ENCODE measurements at regions not wholly inside any gene's neighbourhood (a gene's known extent, or its start where the extent isn't known, plus 50 kb on each side); places are given as distances from the start of the nearest gene placed in this dataset.

- H3K4me3 ChIP-seq (ENCODE audit: low read depth, low read length) = no peak overlapping the region
- no peak for DNase-seq (ENCODE audit: low read depth)
- in situ Hi-C loops (cut with HindIII; ENCODE audit: low sequenced_read_pairs) = no loop called here
- no peak for TF ChIP-seq CTCF (IDR thresholded peaks at IDR 0.05; ENCODE audit: low read depth, low read length, missing control alignments)
Measured at GRCh38 chr9:91494751-91495150, 71.1 kb upstream of the NFIL3 start.

GRCh38 chr9:91492237-91492636 is 68.6 kb upstream of the NFIL3 start:
- H3K4me3 ChIP-seq (ENCODE audit: low read depth, low read length) = no peak overlapping the region
- TF ChIP-seq CTCF (IDR thresholded peaks at IDR 0.05; ENCODE audit: low read depth, low read length, missing control alignments) = no peak
- DNase-seq (ENCODE audit: low read depth) = no peak
- in situ Hi-C loops (cut with HindIII; ENCODE audit: low sequenced_read_pairs) = no loop called here

- no peak for TF ChIP-seq CTCF (IDR thresholded peaks at IDR 0.05; ENCODE audit: low read depth, low read length, missing control alignments)
- in situ Hi-C loops (cut with HindIII; ENCODE audit: low sequenced_read_pairs) = no loop called here
- no peak for DNase-seq (ENCODE audit: low read depth)
- H3K4me3 ChIP-seq (ENCODE audit: low read depth, low read length) = no peak overlapping the region
Measured at GRCh38 chr9:91491624-91492023, 68.0 kb upstream of the NFIL3 start.

- in situ Hi-C loops (cut with HindIII; ENCODE audit: low sequenced_read_pairs) = no loop called here
- peak; percentile 90 for DNase-seq (ENCODE audit: low read depth)
- no peak overlapping the region for H3K4me3 ChIP-seq (ENCODE audit: low read depth, low read length)
Measured at GRCh38 chr9:91489361-91489899, 65.8 kb upstream of the NFIL3 start.

GRCh38 chr9:91488341-91488740 is 64.7 kb upstream of the NFIL3 start:
- DNase-seq (ENCODE audit: low read depth) = no peak
- no peak for TF ChIP-seq CTCF (IDR thresholded peaks at IDR 0.05; ENCODE audit: low read depth, low read length, missing control alignments)
- no peak overlapping the region for H3K4me3 ChIP-seq (ENCODE audit: low read depth, low read length)
- in situ Hi-C loops (cut with HindIII; ENCODE audit: low sequenced_read_pairs) = no loop called here

More at GRCh38 chr9:91489361-91489899, 65.8 kb upstream of the NFIL3 start:
- no peak for TF ChIP-seq CTCF (IDR thresholded peaks at IDR 0.05; ENCODE audit: low read depth, low read length, missing control alignments)

- no peak for DNase-seq (ENCODE audit: low read depth)
- no peak for TF ChIP-seq CTCF (IDR thresholded peaks at IDR 0.05; ENCODE audit: low read depth, low read length, missing control alignments)
- in situ Hi-C loops (cut with HindIII; ENCODE audit: low sequenced_read_pairs) = no loop called here
Measured at GRCh38 chr9:91486699-91487497, 63.3 kb upstream of the NFIL3 start.

More at GRCh38 chr9:91486699-91487497, 63.3 kb upstream of the NFIL3 start:
- no peak overlapping the region for H3K4me3 ChIP-seq (ENCODE audit: low read depth, low read length)
